CD4-positive, alpha-beta T cell treated with Interferon alpha-2 for 1 hour (primary cell): ENCODE measurements at regions not wholly inside any gene's neighbourhood (a gene's known extent, or its start where the extent isn't known, plus 50 kb on each side); places are given as distances from the start of the nearest gene placed in this dataset.
A peak's percentile ranks its signal among the peaks of the same experiment; 100 is the strongest.

Experiments used
- DNase-seq, 2 donors: peaks; one replicate each; pipeline ENCODE4 v3.0.0-alpha.2; 2020 to 2022

GRCh38 chr7:131087756-131088658 is 239.7 kb upstream of the MKLN1 start:
- no peak for DNase-seq

GRCh38 chr7:131090188-131090587 is 237.5 kb upstream of the MKLN1 start:
- no peak for DNase-seq

GRCh38 chr7:131090886-131091692 is 236.6 kb upstream of the MKLN1 start:
- DNase-seq, result no peak

GRCh38 chr7:131094685-131095084 is 233.0 kb upstream of the MKLN1 start:
- DNase-seq, result peak in 1 of 2 donors; percentile 48

GRCh38 chr7:131095346-131095745 is 232.3 kb upstream of the MKLN1 start:
- DNase-seq, result peak in 1 of 2 donors; percentile 25

GRCh38 chr7:131096267-131096927 is 231.3 kb upstream of the MKLN1 start:
- peak in 1 of 2 donors; percentile 23 for DNase-seq

- peak in 1 of 2 donors; percentile 13 for DNase-seq
These were observed 229.9 kb upstream of the MKLN1 start for GRCh38 chr7:131097662-131098376.

GRCh38 chr7:131098527-131098926 is 229.1 kb upstream of the MKLN1 start:
- DNase-seq, result peak in 1 of 2 donors; percentile 13

- DNase-seq, result peak; percentile 42 to 75
These were observed 227.2 kb upstream of the MKLN1 start for GRCh38 chr7:131100357-131101054.

GRCh38 chr7:131103997-131104396 is 223.7 kb upstream of the MKLN1 start:
- peak in 1 of 2 donors; percentile 24 for DNase-seq

- peak in 1 of 2 donors; percentile 40 for DNase-seq
These were observed 222.9 kb upstream of the MKLN1 start for GRCh38 chr7:131104596-131105293.

GRCh38 chr7:131105294-131105798 is 222.3 kb upstream of the MKLN1 start:
- DNase-seq, result no peak

GRCh38 chr7:131105799-131106680 is 221.6 kb upstream of the MKLN1 start:
- peak; percentile 89 to 90 for DNase-seq

GRCh38 chr7:131106681-131107336 is 220.9 kb upstream of the MKLN1 start:
- peak; percentile 63 to 67 for DNase-seq

GRCh38 chr7:131107337-131108211 is 220.1 kb upstream of the MKLN1 start:
- peak; percentile 86 to 91 for DNase-seq

GRCh38 chr7:131108212-131108940 is 219.3 kb upstream of the MKLN1 start:
- peak; percentile 73 to 89 for DNase-seq

- DNase-seq, result no peak
These were observed 218.5 kb upstream of the MKLN1 start for GRCh38 chr7:131109011-131109758.
